Duodenal mucosa (tissue), 2 donors: ENCODE measurements at regions not wholly inside any gene's neighbourhood (a gene's known extent, or its start where the extent isn't known, plus 50 kb on each side); places are given as distances from the start of the nearest gene placed in this dataset.

ENCODE experiments used
- H3K27ac ChIP-seq: one replicate; pipeline ENCODE4 v1.7.0; 2013; ENCODE audit warnings: low read depth, low read length
- H3K27me3 ChIP-seq, 2 donors: one replicate each; pipeline ENCODE4 v1.7.0; 2013; ENCODE audit warnings: low read length in 2 of 2, control low read depth in 1 of 2; ENCODE audit not compliant: insufficient read depth in 2 of 2, control insufficient read depth in 1 of 2
- H3K36me3 ChIP-seq, 2 donors: one replicate each; pipeline ENCODE4 v1.7.0; 2013; ENCODE audit warnings: low read length in 2 of 2, control low read depth in 1 of 2; ENCODE audit not compliant: insufficient read depth in 2 of 2, control insufficient read depth in 1 of 2
- H3K4me1 ChIP-seq, 2 donors: one replicate each; pipeline ENCODE4 v1.7.0; 2013; ENCODE audit warnings: low read length in 2 of 2, control low read depth in 1 of 2; ENCODE audit not compliant: insufficient read depth in 2 of 2, control insufficient read depth in 1 of 2
- H3K4me3 ChIP-seq, 2 donors: one replicate each; pipeline ENCODE4 v1.7.0; 2013; ENCODE audit warnings: low read length in 2 of 2, low read depth in 1 of 2
- H3K9ac ChIP-seq, 2 donors: one replicate each; pipeline ENCODE4 v1.7.0; 2013; ENCODE audit warnings: low read length in 2 of 2, low read depth in 1 of 2
- H3K9me3 ChIP-seq, 2 donors: one replicate each; pipeline ENCODE4 v1.7.0; 2013; ENCODE audit warnings: low read length in 2 of 2, control low read depth in 1 of 2; ENCODE audit not compliant: control insufficient read depth in 1 of 2

GRCh38 chr5:2288466-2288865, 405.7 kb upstream of the IRX4 start:
- H3K27ac ChIP-seq, result no peak overlapping the region
- no peaks in the 10 kb centered on the region for H3K9me3 ChIP-seq
- H3K27me3 ChIP-seq, result no peaks in the 10 kb centered on the region
- no peak overlapping the region for H3K4me3 ChIP-seq
- H3K4me1 ChIP-seq, result no peaks in the 10 kb centered on the region
- H3K36me3 ChIP-seq, result no peaks in the 10 kb centered on the region
- H3K9ac ChIP-seq, result no peak overlapping the region

- Histone ChIP-seq H3K9ac (no peak overlapping the region), H3K27ac (no peak overlapping the region)
Measured at GRCh38 chr5:2286250-2286649, 403.5 kb upstream of the IRX4 start.

GRCh38 chr5:2284678-2285077, 402.0 kb upstream of the IRX4 start:
- Histone ChIP-seq H3K36me3 (no peaks in the 10 kb centered on the region), H3K4me1 (no peaks in the 10 kb centered on the region), H3K9me3 (no peaks in the 10 kb centered on the region), H3K27me3 (no peaks in the 10 kb centered on the region), H3K4me3 (no peak overlapping the region), H3K9ac (no peak overlapping the region), H3K27ac (no peak overlapping the region)

More at GRCh38 chr5:2286250-2286649, 403.5 kb upstream of the IRX4 start:
- Histone ChIP-seq H3K4me3 (no peak overlapping the region), H3K36me3 (no peaks in the 10 kb centered on the region), H3K4me1 (no peaks in the 10 kb centered on the region), H3K27me3 (no peaks in the 10 kb centered on the region), H3K9me3 (no peaks in the 10 kb centered on the region)

- Histone ChIP-seq H3K9me3 (no peaks in the 10 kb centered on the region), H3K9ac (no peak overlapping the region), H3K27me3 (no peaks in the 10 kb centered on the region), H3K27ac (no peak overlapping the region), H3K4me1 (no peaks in the 10 kb centered on the region), H3K36me3 (no peaks in the 10 kb centered on the region), H3K4me3 (no peak overlapping the region)
Measured at GRCh38 chr5:2283481-2284045, 400.8 kb upstream of the IRX4 start.

DNA sequence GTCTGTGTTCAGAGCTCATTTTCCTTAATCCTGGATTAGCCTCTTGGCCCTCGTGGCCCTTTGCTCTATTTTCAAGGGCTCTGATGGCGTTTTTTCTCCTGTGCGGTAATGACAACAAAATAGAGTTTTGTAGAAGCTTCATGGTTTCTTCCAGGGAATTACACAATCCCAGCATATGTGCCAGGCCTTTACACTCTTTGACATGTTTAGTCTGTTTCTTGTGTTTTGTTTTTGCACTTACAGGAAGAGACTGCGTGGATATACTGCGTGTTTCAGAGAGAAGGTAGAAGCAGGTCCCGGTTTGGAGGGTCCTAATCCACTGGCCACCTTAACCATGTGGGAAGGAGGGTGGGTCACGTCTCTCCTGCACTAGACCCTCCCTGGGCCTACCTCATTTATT, 400.2 kb upstream of the IRX4 start:
- Histone ChIP-seq H3K4me3 (no peak overlapping the region), H3K27me3 (no peaks in the 10 kb centered on the region), H3K9me3 (no peaks in the 10 kb centered on the region), H3K36me3 (no peaks in the 10 kb centered on the region), H3K27ac (no peak overlapping the region), H3K9ac (no peak overlapping the region), H3K4me1 (no peaks in the 10 kb centered on the region)

GRCh38 chr5:2282034-2282690, 399.4 kb upstream of the IRX4 start:
- H3K4me3 ChIP-seq, result no peak overlapping the region
- no peaks in the 10 kb centered on the region for H3K9me3 ChIP-seq
- no peaks in the 10 kb centered on the region for H3K4me1 ChIP-seq
- H3K27ac ChIP-seq, result no peak overlapping the region
- no peaks in the 10 kb centered on the region for H3K27me3 ChIP-seq
- H3K36me3 ChIP-seq, result no peaks in the 10 kb centered on the region
- no peak overlapping the region for H3K9ac ChIP-seq

DNA sequence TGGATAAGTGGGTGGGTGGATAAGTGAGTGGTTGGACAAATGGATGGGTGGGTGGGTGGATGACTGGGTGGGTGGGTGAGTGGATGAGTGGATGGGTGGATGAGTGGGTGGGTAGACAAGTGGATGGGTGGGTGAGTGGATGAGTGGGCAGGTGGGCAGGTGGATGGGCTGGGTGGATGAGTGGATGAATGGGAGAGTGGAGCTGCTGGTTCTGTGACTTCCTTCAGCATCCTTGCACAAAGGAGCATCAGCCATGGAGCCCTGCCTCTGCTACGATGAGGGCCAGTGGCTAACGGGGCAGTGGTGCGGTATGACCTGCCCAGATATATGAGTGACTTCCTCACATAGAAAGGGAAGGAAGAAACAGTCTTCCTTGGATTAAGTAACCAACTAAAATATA, 398.7 kb upstream of the IRX4 start:
- no peak overlapping the region for H3K27ac ChIP-seq
- H3K27me3 ChIP-seq, result no peaks in the 10 kb centered on the region
- no peaks in the 10 kb centered on the region for H3K36me3 ChIP-seq
- no peak overlapping the region for H3K4me3 ChIP-seq
- no peaks in the 10 kb centered on the region for H3K4me1 ChIP-seq
- no peaks in the 10 kb centered on the region for H3K9me3 ChIP-seq
- H3K9ac ChIP-seq, result no peak overlapping the region

GRCh38 chr5:2280318-2280717, 397.6 kb upstream of the IRX4 start:
- Histone ChIP-seq H3K36me3 (no peaks in the 10 kb centered on the region), H3K27me3 (no peaks in the 10 kb centered on the region), H3K4me1 (no peaks in the 10 kb centered on the region), H3K4me3 (no peak overlapping the region), H3K9ac (no peak overlapping the region), H3K9me3 (no peaks in the 10 kb centered on the region), H3K27ac (no peak overlapping the region)

DNA sequence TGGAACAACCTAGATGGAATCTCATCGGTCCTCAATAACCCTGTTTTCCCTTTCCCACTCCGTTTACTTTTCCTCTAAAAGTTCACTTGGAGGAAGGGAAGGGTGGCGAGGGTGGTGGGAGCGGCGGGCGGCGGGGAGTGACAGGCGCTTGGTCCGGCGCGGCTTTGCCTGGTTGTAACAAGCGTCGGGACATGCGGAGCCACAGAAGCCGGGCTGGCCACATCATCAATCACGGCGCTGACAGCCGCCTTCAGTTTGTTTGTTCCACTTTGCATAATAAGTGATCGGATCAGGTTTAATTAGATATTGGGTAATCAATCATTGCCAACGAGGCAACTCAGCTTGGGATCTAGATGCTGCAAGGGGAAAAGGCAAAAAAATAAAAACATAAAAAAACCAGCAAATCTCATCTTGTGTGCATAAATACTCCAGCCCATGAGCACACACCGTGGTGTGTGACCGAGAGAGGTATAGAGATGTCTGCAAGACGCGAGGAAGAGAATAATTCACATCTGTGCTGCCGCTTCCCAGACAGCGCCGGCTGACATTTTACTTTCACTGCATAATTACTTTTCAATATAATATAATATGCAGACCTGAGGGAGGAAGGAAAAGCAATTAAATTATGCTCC, 396.2 kb upstream of the IRX4 start:
- no peaks in the 10 kb centered on the region for H3K9me3 ChIP-seq
- H3K36me3 ChIP-seq, result no peaks in the 10 kb centered on the region
- no peak overlapping the region for H3K4me3 ChIP-seq
- H3K27me3 ChIP-seq, result no peaks in the 10 kb centered on the region
- H3K4me1 ChIP-seq, result no peaks in the 10 kb centered on the region
- H3K9ac ChIP-seq, result no peak overlapping the region
- H3K27ac ChIP-seq, result no peak overlapping the region

- no peaks in the 10 kb centered on the region for H3K36me3 ChIP-seq
- H3K27me3 ChIP-seq, result no peaks in the 10 kb centered on the region
- no peaks in the 10 kb centered on the region for H3K4me1 ChIP-seq
- H3K4me3 ChIP-seq, result no peak overlapping the region
- no peak overlapping the region for H3K27ac ChIP-seq
- no peak overlapping the region for H3K9ac ChIP-seq
- no peaks in the 10 kb centered on the region for H3K9me3 ChIP-seq
Measured at GRCh38 chr5:2277886-2278285, 395.2 kb upstream of the IRX4 start.
